A673 (cell line): ENCODE measurements at regions not wholly inside any gene's neighbourhood (a gene's known extent, or its start where the extent isn't known, plus 50 kb on each side); places are given as distances from the start of the nearest gene placed in this dataset.

Source experiments
- BruUV-seq: library from RNA; stranded (reverse); fragments of 400-500 nt; replicated peaks from 2 replicates; lab custom pipeline; 2021; lab: Mats Ljungman, UMichigan
- CTCF ChIA-PET: fragments of 300-600 bp; sonication (Branson Sonifier 250); formaldehyde crosslinking; loops from one replicate; lab custom pipeline; 2022; ENCODE audit warnings: antibody characterized with exemption; lab: Charles Lee
- POLR2A ChIA-PET: fragments of 300-600 bp; sonication (Branson Sonifier 250); formaldehyde crosslinking; loops from one replicate; lab custom pipeline; 2022; ENCODE audit warnings: antibody characterized with exemption; ENCODE audit not compliant: low non-redundant PET; lab: Charles Lee
- DNase-seq: peaks from one replicate; pipeline ENCODE4 v3.0.0-alpha.2; 2015; ENCODE audit warnings: low spot score
- H3K27ac ChIP-seq: fragments of 200-600 bp; sonication (generic); 2 replicates; pipeline ENCODE4 v1.5.1; 2016; ENCODE audit warnings: mixed run types, low read depth, mild to moderate bottlenecking, mixed read lengths, antibody characterized with exemption, low read length; ENCODE audit not compliant: poor library complexity, severe bottlenecking
- H3K27me3 ChIP-seq: fragments of 200-600 bp; sonication (generic); replicated peaks from 2 replicates; pipeline ENCODE4 v1.6.1; 2017; ENCODE audit warnings: mixed run types, low read depth, mild to moderate bottlenecking, mixed read lengths, antibody characterized with exemption, low read length; ENCODE audit not compliant: insufficient read depth, poor library complexity
- H3K36me3 ChIP-seq: fragments of 200-600 bp; sonication (generic); 2 replicates; pipeline ENCODE4 v1.6.1; 2016; ENCODE audit warnings: mixed run types, mild to moderate bottlenecking, mixed read lengths, antibody characterized with exemption, low read length; ENCODE audit not compliant: insufficient read depth, poor library complexity, severe bottlenecking
- H3K4me1 ChIP-seq: fragments of 200-600 bp; sonication (generic); 2 replicates; pipeline ENCODE4 v1.6.1; 2017; ENCODE audit warnings: mixed run types, mild to moderate bottlenecking, mixed read lengths, antibody characterized with exemption, low read length; ENCODE audit not compliant: insufficient read depth, poor library complexity, severe bottlenecking
- H3K4me3 ChIP-seq: fragments of 200-600 bp; sonication (generic); 2 replicates; pipeline ENCODE4 v1.5.1; 2016; ENCODE audit warnings: low read depth, mixed run types, mild to moderate bottlenecking, mixed read lengths, low read length; ENCODE audit not compliant: poor library complexity, severe bottlenecking
- H3K9me3 ChIP-seq: fragments of 200-600 bp; sonication (generic); 2 replicates; pipeline ENCODE4 v1.6.1; 2016; ENCODE audit warnings: mixed run types, low read depth, mild to moderate bottlenecking, mixed read lengths, antibody characterized with exemption, low read length; ENCODE audit not compliant: poor library complexity, severe bottlenecking
- EZH2 ChIP-seq: fragments of 200-600 bp; sonication (generic); IDR thresholded peaks from 2 replicates; pipeline ENCODE4 v1.6.1; 2017; ENCODE audit warnings: borderline replicate concordance, low read depth, mild to moderate bottlenecking, mixed read lengths, antibody characterized with exemption, low read length; ENCODE audit not compliant: poor library complexity, severe bottlenecking
- intact Hi-C: fragments of 100-400 bp; cut with micrococcal nuclease; formaldehyde crosslinking; loops from one replicate; pipeline ENCODE4 v1.10.0; 2022; ENCODE audit not compliant: unreplicated experiment
- TF ChIP-seq, protein P1 (sequence below): fragments of 300-800, 200-600 bp; sonication (generic); conservative IDR thresholded peaks from 2 replicates; pipeline ENCODE4 v1.5.1; 2017; ENCODE audit warnings: low read depth, mild to moderate bottlenecking, antibody characterized with exemption, low read length, moderate library complexity, mixed read lengths

DNA sequence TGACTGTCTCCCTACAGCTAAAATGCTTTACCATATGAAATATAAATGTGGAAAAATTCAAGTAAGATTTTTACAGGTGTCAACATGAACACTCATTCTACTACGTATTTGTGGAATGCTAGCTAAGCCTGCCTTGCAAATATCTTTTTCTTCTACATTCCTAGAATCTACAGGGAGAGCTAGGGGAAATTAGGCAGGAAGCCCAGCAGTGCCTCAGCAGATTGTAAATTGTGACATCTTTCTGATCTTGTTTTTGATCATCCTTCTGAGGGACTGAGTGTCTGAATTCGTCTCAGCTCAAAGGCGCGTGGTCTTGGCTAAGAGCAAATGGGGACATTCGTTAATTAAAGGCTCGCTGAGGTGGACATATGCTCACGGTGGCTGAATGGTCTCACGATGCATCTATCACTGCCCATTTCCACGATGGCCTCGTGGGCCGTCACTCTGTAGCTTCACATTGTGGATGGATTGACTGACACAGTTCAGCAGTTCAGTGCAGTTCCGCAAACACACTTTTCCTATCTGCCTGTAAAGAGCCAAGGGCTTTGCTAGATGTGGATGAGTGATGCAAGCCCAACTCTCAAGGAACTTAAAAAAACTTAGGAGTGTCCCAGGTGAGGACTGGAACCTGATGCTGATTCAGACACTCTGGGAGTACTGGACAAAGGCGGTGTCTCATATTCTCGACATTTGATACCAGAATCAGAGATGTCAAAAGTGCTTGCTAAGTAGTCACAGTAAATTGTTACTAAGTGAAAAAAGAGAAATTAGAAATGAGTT lies 562.5 kb downstream of the EFNB2 start:
- Histone ChIP-seq H3K27me3 (no peaks in the 10 kb centered on the region), H3K9me3 (no peaks in the 10 kb centered on the region), H3K4me1 (no peaks in the 10 kb centered on the region), H3K36me3 (no peaks in the 10 kb centered on the region), H3K27ac (no peak overlapping the region), H3K4me3 (no peak overlapping the region)
- BruUV-seq: no TSS peak
- TF ChIP-seq EZH2: no peak
- TF ChIP-seq, protein P1, sequence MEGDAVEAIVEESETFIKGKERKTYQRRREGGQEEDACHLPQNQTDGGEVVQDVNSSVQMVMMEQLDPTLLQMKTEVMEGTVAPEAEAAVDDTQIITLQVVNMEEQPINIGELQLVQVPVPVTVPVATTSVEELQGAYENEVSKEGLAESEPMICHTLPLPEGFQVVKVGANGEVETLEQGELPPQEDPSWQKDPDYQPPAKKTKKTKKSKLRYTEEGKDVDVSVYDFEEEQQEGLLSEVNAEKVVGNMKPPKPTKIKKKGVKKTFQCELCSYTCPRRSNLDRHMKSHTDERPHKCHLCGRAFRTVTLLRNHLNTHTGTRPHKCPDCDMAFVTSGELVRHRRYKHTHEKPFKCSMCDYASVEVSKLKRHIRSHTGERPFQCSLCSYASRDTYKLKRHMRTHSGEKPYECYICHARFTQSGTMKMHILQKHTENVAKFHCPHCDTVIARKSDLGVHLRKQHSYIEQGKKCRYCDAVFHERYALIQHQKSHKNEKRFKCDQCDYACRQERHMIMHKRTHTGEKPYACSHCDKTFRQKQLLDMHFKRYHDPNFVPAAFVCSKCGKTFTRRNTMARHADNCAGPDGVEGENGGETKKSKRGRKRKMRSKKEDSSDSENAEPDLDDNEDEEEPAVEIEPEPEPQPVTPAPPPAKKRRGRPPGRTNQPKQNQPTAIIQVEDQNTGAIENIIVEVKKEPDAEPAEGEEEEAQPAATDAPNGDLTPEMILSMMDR: no peak
- intact Hi-C loops: no loop called here
- POLR2A ChIA-PET: no interaction called here
- CTCF ChIA-PET: interaction anchor here (0.7 kb wide), 1 partner anchor 110 kb away, joined by 4 read pairs; no protein-coding TSS in a partner anchor
- no peak for DNase-seq

DNA sequence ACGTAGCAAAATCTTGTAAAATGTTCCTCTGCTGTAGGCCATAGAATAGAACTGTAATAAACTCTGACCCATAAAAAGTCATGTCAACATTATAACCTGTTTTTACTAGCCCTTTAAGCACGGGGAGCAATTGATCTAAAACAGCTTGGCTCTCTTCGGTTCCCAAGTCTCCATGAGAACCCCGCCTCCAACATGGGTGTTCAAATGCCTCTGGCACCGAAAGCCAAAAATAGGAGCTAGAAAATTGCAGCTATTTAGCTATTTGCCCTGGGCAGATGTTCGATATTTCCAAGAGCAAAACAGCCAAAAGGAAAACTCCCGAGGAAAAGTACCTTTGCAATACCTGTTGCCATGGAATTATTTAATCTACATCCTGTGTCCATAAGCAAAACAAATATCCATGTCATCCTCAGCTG lies 563.1 kb downstream of the EFNB2 start:
- intact Hi-C loops: no loop called here
- no peak for DNase-seq
- Histone ChIP-seq H3K27ac (no peak overlapping the region), H3K36me3 (no peaks in the 10 kb centered on the region), H3K27me3 (no peaks in the 10 kb centered on the region), H3K4me1 (no peaks in the 10 kb centered on the region), H3K9me3 (no peaks in the 10 kb centered on the region), H3K4me3 (no peak overlapping the region)
- no TSS peak for BruUV-seq
- ChIA-PET CTCF (no interaction called here), POLR2A (no interaction called here)
- TF ChIP-seq EZH2: no peak
- TF ChIP-seq, protein P1: no peak

DNA sequence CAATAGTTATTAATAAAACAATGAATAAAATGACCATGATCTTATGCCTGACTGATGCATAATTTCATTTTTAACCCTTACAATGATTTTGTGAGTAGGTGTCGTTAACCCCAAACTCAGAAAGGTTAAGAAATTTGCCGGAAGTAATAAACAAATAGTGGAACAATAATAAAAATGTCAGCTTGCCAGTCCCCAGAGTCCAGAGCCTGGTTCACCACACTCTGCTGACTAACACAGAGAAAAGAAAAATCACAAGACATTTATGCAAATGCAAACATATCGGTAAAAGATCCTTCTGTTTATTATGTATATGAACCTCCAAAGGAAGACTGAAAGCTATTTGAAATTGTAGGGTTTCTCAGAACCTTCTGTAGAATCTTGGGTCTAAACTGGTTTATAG lies 563.7 kb downstream of the EFNB2 start:
- no peaks in the 10 kb centered on the region for H3K9me3 ChIP-seq
- no TSS peak for BruUV-seq
- H3K36me3 ChIP-seq: no peaks in the 10 kb centered on the region
- ChIA-PET POLR2A (no interaction called here), CTCF (no interaction called here)
- DNase-seq: no peak
- H3K4me3 ChIP-seq: no peak overlapping the region
- TF ChIP-seq, protein P1: no peak
- TF ChIP-seq EZH2: no peak
- H3K4me1 ChIP-seq: no peaks in the 10 kb centered on the region
- intact Hi-C loops: no loop called here
- H3K27me3 ChIP-seq: no peaks in the 10 kb centered on the region
- no peak overlapping the region for H3K27ac ChIP-seq
